ENCODE measurements at regions not wholly inside any gene's neighbourhood (a gene's known extent, or its start where the extent isn't known, plus 50 kb on each side); places are given as distances from the start of the nearest gene placed in this dataset.

GRCh38 chr14:34243401-34243800 lies 218.6 kb downstream of the SPTSSA start:
- DNase-seq (ENCODE audit: low read depth) = no peak

- DNase-seq (ENCODE audit: low read depth) = no peak
These were observed 219.0 kb downstream of the SPTSSA start for GRCh38 chr14:34243001-34243400.

- DNase-seq (ENCODE audit: low read depth) = no peak
These were observed 220.8 kb downstream of the SPTSSA start for GRCh38 chr14:34241185-34241711.

- DNase-seq (ENCODE audit: low read depth) = no peak
These were observed 223.4 kb downstream of the SPTSSA start for GRCh38 chr14:34238610-34239009.

- DNase-seq (ENCODE audit: low read depth) = no peak
These were observed 224.4 kb downstream of the SPTSSA start for GRCh38 chr14:34237677-34238076.

- DNase-seq (ENCODE audit: low read depth) = no peak
These were observed 225.0 kb downstream of the SPTSSA start for GRCh38 chr14:34237081-34237480.

- no peak for DNase-seq (ENCODE audit: low read depth)
These were observed 226.3 kb downstream of the SPTSSA start for GRCh38 chr14:34235643-34236300.

- no peak for DNase-seq (ENCODE audit: low read depth)
These were observed 227.8 kb downstream of the SPTSSA start for GRCh38 chr14:34234258-34234657.

GRCh38 chr14:34233619-34234018 lies 228.4 kb downstream of the SPTSSA start:
- no peak for DNase-seq (ENCODE audit: low read depth)

GRCh38 chr14:34232790-34233189 lies 229.2 kb downstream of the SPTSSA start:
- no peak for DNase-seq (ENCODE audit: low read depth)

- DNase-seq (ENCODE audit: low read depth) = no peak
These were observed 230.4 kb downstream of the SPTSSA start for GRCh38 chr14:34231626-34232025.

- DNase-seq (ENCODE audit: low read depth) = no peak
These were observed 232.9 kb downstream of the SPTSSA start for GRCh38 chr14:34229140-34229539.

GRCh38 chr14:34228650-34228976 lies 233.4 kb downstream of the SPTSSA start:
- no peak for DNase-seq (ENCODE audit: low read depth)

- DNase-seq (ENCODE audit: low read depth) = peak; percentile 28
These were observed 234.0 kb downstream of the SPTSSA start for GRCh38 chr14:34227834-34228649.

GRCh38 chr14:34224221-34224620 lies 237.8 kb downstream of the SPTSSA start:
- DNase-seq (ENCODE audit: low read depth) = no peak

- DNase-seq (ENCODE audit: low read depth) = peak; percentile 6
These were observed 238.5 kb downstream of the SPTSSA start for GRCh38 chr14:34223373-34224148.

GRCh38 chr14:34222867-34223266 lies 239.2 kb downstream of the SPTSSA start:
- DNase-seq (ENCODE audit: low read depth) = no peak

- no peak for DNase-seq (ENCODE audit: low read depth)
These were observed 239.9 kb downstream of the SPTSSA start for GRCh38 chr14:34222122-34222521.

- no peak for DNase-seq (ENCODE audit: low read depth)
These were observed 241.1 kb downstream of the SPTSSA start for GRCh38 chr14:34220921-34221320.

GRCh38 chr14:34220378-34220706 lies 241.7 kb downstream of the SPTSSA start:
- DNase-seq (ENCODE audit: low read depth) = no peak

GRCh38 chr14:34219661-34220377 lies 242.2 kb downstream of the SPTSSA start:
- no peak for DNase-seq (ENCODE audit: low read depth)

GRCh38 chr14:34218881-34219280 lies 243.2 kb downstream of the SPTSSA start:
- no peak for DNase-seq (ENCODE audit: low read depth)
